HFFc6 (cell line): ENCODE measurements at regions not wholly inside any gene's neighbourhood (a gene's known extent, or its start where the extent isn't known, plus 50 kb on each side); places are given as distances from the start of the nearest gene placed in this dataset.

ENCODE experiments used
- DNase-seq: peaks from one replicate; pipeline ENCODE4 v3.0.0-alpha.2; 2018
- H3K27ac Mint-ChIP-seq: 2 replicates; pipeline ENCODE4 v1.8.0; 2020; ENCODE audit warnings: mild to moderate bottlenecking, mixed read lengths
- H3K27me3 Mint-ChIP-seq: 2 replicates; pipeline ENCODE4 v1.8.0; 2021; ENCODE audit warnings: mild to moderate bottlenecking, moderate library complexity, mixed read lengths; ENCODE audit not compliant: insufficient read depth
- H3K36me3 Mint-ChIP-seq: 2 replicates; pipeline ENCODE4 v1.8.0; 2021; ENCODE audit warnings: low read depth, mixed read lengths
- H3K4me1 Mint-ChIP-seq: 2 replicates; pipeline ENCODE4 v1.8.0; 2020; ENCODE audit warnings: low read depth, mixed read lengths
- H3K4me3 Mint-ChIP-seq: 2 replicates; pipeline ENCODE4 v1.8.0; 2020; ENCODE audit warnings: mild to moderate bottlenecking, moderate library complexity, mixed read lengths
- H3K9me3 Mint-ChIP-seq: 2 replicates; pipeline ENCODE4 v1.8.0; 2020; ENCODE audit warnings: mild to moderate bottlenecking, mixed read lengths
- TF ChIP-seq, protein P1 (sequence below): fragments of 200-600 bp; sonication (generic); IDR thresholded peaks from 2 replicates; pipeline ENCODE4 v1.5.0; 2021; ENCODE audit warnings: antibody characterized with exemption, mild to moderate bottlenecking

- no peak for DNase-seq
- H3K9me3 Mint-ChIP-seq: peaks cover 12% of the 10 kb centered on the region
- H3K27ac Mint-ChIP-seq: no peak overlapping the region
- no peaks in the 10 kb centered on the region for H3K4me1 Mint-ChIP-seq
- no peak overlapping the region for H3K4me3 Mint-ChIP-seq
- no peaks in the 10 kb centered on the region for H3K36me3 Mint-ChIP-seq
- no peaks in the 10 kb centered on the region for H3K27me3 Mint-ChIP-seq
- TF ChIP-seq, protein P1, sequence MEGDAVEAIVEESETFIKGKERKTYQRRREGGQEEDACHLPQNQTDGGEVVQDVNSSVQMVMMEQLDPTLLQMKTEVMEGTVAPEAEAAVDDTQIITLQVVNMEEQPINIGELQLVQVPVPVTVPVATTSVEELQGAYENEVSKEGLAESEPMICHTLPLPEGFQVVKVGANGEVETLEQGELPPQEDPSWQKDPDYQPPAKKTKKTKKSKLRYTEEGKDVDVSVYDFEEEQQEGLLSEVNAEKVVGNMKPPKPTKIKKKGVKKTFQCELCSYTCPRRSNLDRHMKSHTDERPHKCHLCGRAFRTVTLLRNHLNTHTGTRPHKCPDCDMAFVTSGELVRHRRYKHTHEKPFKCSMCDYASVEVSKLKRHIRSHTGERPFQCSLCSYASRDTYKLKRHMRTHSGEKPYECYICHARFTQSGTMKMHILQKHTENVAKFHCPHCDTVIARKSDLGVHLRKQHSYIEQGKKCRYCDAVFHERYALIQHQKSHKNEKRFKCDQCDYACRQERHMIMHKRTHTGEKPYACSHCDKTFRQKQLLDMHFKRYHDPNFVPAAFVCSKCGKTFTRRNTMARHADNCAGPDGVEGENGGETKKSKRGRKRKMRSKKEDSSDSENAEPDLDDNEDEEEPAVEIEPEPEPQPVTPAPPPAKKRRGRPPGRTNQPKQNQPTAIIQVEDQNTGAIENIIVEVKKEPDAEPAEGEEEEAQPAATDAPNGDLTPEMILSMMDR: no peak
Measured at GRCh38 chr4:64516176-64516575, 106.9 kb upstream of the TECRL start.

- no peak for DNase-seq
- peaks cover 22% of the 10 kb centered on the region for H3K9me3 Mint-ChIP-seq
- H3K27me3 Mint-ChIP-seq: no peaks in the 10 kb centered on the region
Measured at GRCh38 chr4:64508089-64508488, 98.8 kb upstream of the TECRL start.

DNA sequence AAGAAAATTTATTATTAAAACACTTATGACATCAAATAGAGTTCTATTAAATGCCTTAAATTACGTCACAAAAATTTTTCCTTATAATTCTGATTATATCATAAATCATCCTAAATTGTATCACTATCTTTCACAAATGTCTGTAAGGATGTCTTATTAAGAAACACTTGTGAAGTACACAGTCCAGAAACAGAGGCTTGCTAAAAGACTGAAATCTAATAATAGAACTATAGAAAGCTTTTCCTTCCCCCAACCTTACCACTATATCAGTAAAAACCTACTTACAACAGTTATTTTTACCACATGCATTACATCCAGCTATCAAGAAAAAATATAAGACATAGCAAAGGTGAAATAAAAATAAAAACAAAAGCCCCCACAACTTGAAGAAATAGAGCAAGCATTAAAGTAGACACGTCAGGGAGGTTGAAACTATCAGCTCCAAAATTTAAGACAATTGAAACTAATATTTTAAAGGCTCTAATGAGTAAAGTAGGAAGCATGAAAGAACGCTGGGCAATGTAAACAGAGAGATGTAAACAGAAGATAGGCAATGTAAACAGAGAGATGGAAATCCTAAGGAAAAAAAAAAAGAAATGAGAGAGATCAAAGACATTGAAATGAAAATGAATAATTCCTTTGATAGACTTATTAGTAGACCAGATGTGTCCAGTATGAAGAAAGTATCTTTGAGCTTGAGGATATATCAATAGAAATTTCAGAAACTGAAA is 94.9 kb upstream of the TECRL start:
- DNase-seq: no peak
- no peak overlapping the region for H3K27ac Mint-ChIP-seq
- H3K36me3 Mint-ChIP-seq: no peaks in the 10 kb centered on the region
- no peak overlapping the region for H3K4me3 Mint-ChIP-seq
- H3K9me3 Mint-ChIP-seq: peaks cover 24% of the 10 kb centered on the region
- TF ChIP-seq, protein P1: no peak
- no peaks in the 10 kb centered on the region for H3K4me1 Mint-ChIP-seq
- H3K27me3 Mint-ChIP-seq: no peaks in the 10 kb centered on the region

More at GRCh38 chr4:64508089-64508488, 98.8 kb upstream of the TECRL start:
- H3K27ac Mint-ChIP-seq: no peak overlapping the region
- H3K36me3 Mint-ChIP-seq: no peaks in the 10 kb centered on the region
- no peaks in the 10 kb centered on the region for H3K4me1 Mint-ChIP-seq
- TF ChIP-seq, protein P1: no peak
- no peak overlapping the region for H3K4me3 Mint-ChIP-seq

- Mint-ChIP-seq H3K9me3 (peaks cover 24% of the 10 kb centered on the region), H3K4me3 (no peak overlapping the region), H3K36me3 (no peaks in the 10 kb centered on the region), H3K27me3 (no peaks in the 10 kb centered on the region), H3K27ac (no peak overlapping the region), H3K4me1 (no peaks in the 10 kb centered on the region)
- TF ChIP-seq, protein P1: no peak
- no peak for DNase-seq
Measured at GRCh38 chr4:64503416-64503815, 94.2 kb upstream of the TECRL start.

DNA sequence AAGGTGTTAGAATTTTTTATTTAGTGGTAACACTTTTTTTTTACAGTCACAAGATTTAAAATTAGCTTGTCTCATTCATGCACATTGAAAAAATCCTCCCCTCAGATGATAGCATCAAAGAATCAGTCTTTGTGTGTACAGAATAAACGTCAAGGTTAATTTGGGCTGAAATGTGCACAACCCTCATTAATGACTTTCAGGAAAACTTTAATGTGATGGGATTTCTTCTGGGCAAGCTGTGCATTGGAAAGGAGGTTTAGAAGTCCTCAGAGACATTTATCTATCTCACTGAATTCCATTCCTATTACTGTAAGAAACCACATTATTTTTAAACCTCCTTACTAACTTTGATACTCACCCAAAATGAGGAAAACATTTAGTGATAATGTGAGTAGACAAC is 88.2 kb upstream of the TECRL start:
- DNase-seq: no peak
- TF ChIP-seq, protein P1: no peak
- Mint-ChIP-seq H3K4me1 (no peaks in the 10 kb centered on the region), H3K27me3 (no peaks in the 10 kb centered on the region), H3K4me3 (no peak overlapping the region), H3K27ac (no peak overlapping the region), H3K36me3 (no peaks in the 10 kb centered on the region), H3K9me3 (peaks cover 23% of the 10 kb centered on the region)
